Mesenchymal stem cell (in vitro differentiated cells and primary cell): ENCODE measurements at regions not wholly inside any gene's neighbourhood (a gene's known extent, or its start where the extent isn't known, plus 50 kb on each side); places are given as distances from the start of the nearest gene placed in this dataset.

Experiments used
- DNase-seq: peaks from one replicate; pipeline ENCODE4 v3.0.0-alpha.2; 2013
- H2AFZ ChIP-seq: one replicate; pipeline ENCODE4 v1.6.1; 2013; ENCODE audit warnings: low read depth, mild to moderate bottlenecking, control low read depth, inconsistent platforms, low read length, moderate library complexity
- H2AK5ac ChIP-seq: 2 replicates; pipeline ENCODE4 v1.6.1; 2013; ENCODE audit warnings: low read length, moderate library complexity, mild to moderate bottlenecking, inconsistent platforms; ENCODE audit not compliant: severe bottlenecking
- H2BK120ac ChIP-seq: one replicate; pipeline ENCODE4 v1.6.1; 2013; ENCODE audit warnings: low read depth, mild to moderate bottlenecking, inconsistent platforms, low read length, moderate library complexity
- H2BK12ac ChIP-seq, 2 experiments: one replicate each; pipeline ENCODE4 v1.6.1; 2013; ENCODE audit warnings: inconsistent platforms in 2 of 2, low read length in 2 of 2, mild to moderate bottlenecking in 2 of 2, moderate library complexity in 2 of 2, control low read depth in 1 of 2
- H2BK15ac ChIP-seq: one replicate; pipeline ENCODE4 v1.6.1; 2013; ENCODE audit warnings: mild to moderate bottlenecking, low read depth, inconsistent platforms; ENCODE audit not compliant: poor library complexity, severe bottlenecking
- H2BK5ac ChIP-seq: 2 replicates; pipeline ENCODE4 v1.6.1; 2013; ENCODE audit warnings: low read depth, mild to moderate bottlenecking, low read length, control low read depth, inconsistent platforms; ENCODE audit not compliant: poor library complexity, severe bottlenecking
- H3K14ac ChIP-seq, 2 experiments: one replicate each; pipeline ENCODE4 v1.6.1; 2013; ENCODE audit warnings: inconsistent platforms in 2 of 2, low read length in 2 of 2, control low read depth in 1 of 2, mild to moderate bottlenecking in 1 of 2, moderate library complexity in 1 of 2
- H3K18ac ChIP-seq, 2 experiments: one replicate each; pipeline ENCODE4 v1.6.1; 2013; ENCODE audit warnings: inconsistent platforms in 2 of 2, low read length in 2 of 2, control low read depth in 1 of 2, low read depth in 1 of 2, mild to moderate bottlenecking in 1 of 2
- H3K23ac ChIP-seq, 2 experiments: one replicate each; pipeline ENCODE4 v1.6.1; 2013; ENCODE audit warnings: inconsistent platforms in 2 of 2, low read length in 2 of 2, mild to moderate bottlenecking in 2 of 2, moderate library complexity in 2 of 2, control low read depth in 1 of 2
- H3K27ac ChIP-seq: 2 replicates; pipeline ENCODE4 v1.5.1; 2013; ENCODE audit warnings: mild to moderate bottlenecking, moderate library complexity, low read length, control low read depth, inconsistent platforms; ENCODE audit not compliant: poor library complexity, severe bottlenecking
- H3K27me3 ChIP-seq, 2 experiments: 2 replicates each; pipeline versions ENCODE4 v1.6.1 to v1.7.0; 2013; ENCODE audit warnings: low read length in 2 of 2, mild to moderate bottlenecking in 2 of 2, moderate library complexity in 2 of 2, control low read depth in 1 of 2, inconsistent platforms in 1 of 2; ENCODE audit not compliant: control insufficient read depth in 1 of 2, insufficient read depth in 1 of 2
- H3K36me3 ChIP-seq, 2 experiments: 2 replicates each; pipeline versions ENCODE4 v1.6.1 to v1.7.0; 2013; ENCODE audit warnings: low read length in 2 of 2, control low read depth in 1 of 2, inconsistent platforms in 1 of 2, low read depth in 1 of 2, mild to moderate bottlenecking in 1 of 2; ENCODE audit not compliant: insufficient read depth in 2 of 2, control insufficient read depth in 1 of 2
- H3K4ac ChIP-seq, 2 experiments: one replicate each; pipeline ENCODE4 v1.6.1; 2013; ENCODE audit warnings: inconsistent platforms in 2 of 2, low read length in 2 of 2, mild to moderate bottlenecking in 2 of 2, moderate library complexity in 2 of 2, control low read depth in 1 of 2, low read depth in 1 of 2
- H3K4me1 ChIP-seq: 2 replicates; pipeline ENCODE4 v1.6.1; 2013; ENCODE audit warnings: low read depth, low read length, control low read depth; ENCODE audit not compliant: control insufficient read depth, insufficient read depth
- H3K4me2 ChIP-seq: 2 replicates; pipeline ENCODE4 v1.6.1; 2013; ENCODE audit warnings: low read length, mild to moderate bottlenecking, inconsistent platforms; ENCODE audit not compliant: poor library complexity, severe bottlenecking
- H3K4me3 ChIP-seq, 2 experiments: 2 replicates each; pipeline versions ENCODE4 v1.5.1 to v1.7.0; 2013; ENCODE audit warnings: low read length in 2 of 2, mild to moderate bottlenecking in 2 of 2, control low read depth in 1 of 2, low read depth in 1 of 2; ENCODE audit not compliant: insufficient read depth in 1 of 2
- H3K79me1 ChIP-seq: replicated peaks from 2 replicates; pipeline ENCODE4 v1.6.1; 2013; ENCODE audit warnings: mild to moderate bottlenecking, control low read depth, low read length, inconsistent platforms; ENCODE audit not compliant: poor library complexity, severe bottlenecking
- H3K9ac ChIP-seq: 2 replicates; pipeline ENCODE4 v1.7.0; 2013; ENCODE audit warnings: mild to moderate bottlenecking, low read length, moderate library complexity
- H3K9me3 ChIP-seq: 2 replicates; pipeline ENCODE4 v1.7.0; 2013; ENCODE audit warnings: mild to moderate bottlenecking, low read length; ENCODE audit not compliant: control insufficient read depth
- H4K8ac ChIP-seq: one replicate; pipeline ENCODE4 v1.6.1; 2013; ENCODE audit warnings: inconsistent platforms, mild to moderate bottlenecking, low read length, moderate library complexity
- H4K91ac ChIP-seq: one replicate; pipeline ENCODE4 v1.6.1; 2013; ENCODE audit warnings: mild to moderate bottlenecking, low read length, inconsistent platforms
- WGBS: methylation state at CpG from one replicate; pipeline ENCODE4 v1.1.7; 2013; ENCODE audit warnings: mixed read lengths; 5-methylcytosine and 5-hydroxymethylcytosine counted together

GRCh38 chr4:63325140-63325539, 1084.1 kb downstream of the TECRL start:
- Histone ChIP-seq H3K4me3 (no peak overlapping the region), H3K23ac (no peak overlapping the region), H2AK5ac (no peak overlapping the region), H3K27me3 (no peaks in the 10 kb centered on the region), H3K36me3 (no peaks in the 10 kb centered on the region), H4K8ac (no peak overlapping the region), H2BK120ac (no peak overlapping the region), H3K18ac (no peak overlapping the region), H4K91ac (no peak overlapping the region), H3K4me2 (no peak overlapping the region), H3K27ac (no peak overlapping the region), H3K9ac (no peak overlapping the region), H2BK5ac (no peak overlapping the region), H3K4ac (no peak overlapping the region), H3K9me3 (peaks cover 12% of the 10 kb centered on the region), H2AFZ (no peak overlapping the region), H3K4me1 (peaks cover 2% of the 10 kb centered on the region), H2BK12ac (no peak overlapping the region), H3K79me1 (no peaks in the 10 kb centered on the region), H2BK15ac (no peak overlapping the region), H3K14ac (no peak overlapping the region)
- no CpG with 5 or more reads among the region's 1 CpG for WGBS
- DNase-seq = no peak

GRCh38 chr4:63316633-63317032, 1092.6 kb downstream of the TECRL start:
- no peak overlapping the region for H3K27ac ChIP-seq
- no peak overlapping the region for H3K18ac ChIP-seq
- no peak overlapping the region for H3K9ac ChIP-seq
- no peak overlapping the region for H2BK5ac ChIP-seq
- H2AFZ ChIP-seq = no peak overlapping the region
- DNase-seq = no peak
- no peak overlapping the region for H3K23ac ChIP-seq
- no peaks in the 10 kb centered on the region for H3K4me1 ChIP-seq
- H3K9me3 ChIP-seq = no peaks in the 10 kb centered on the region
- no CpG with 5 or more reads among the region's 1 CpG for WGBS
- H3K4ac ChIP-seq = no peak overlapping the region
- H3K27me3 ChIP-seq = no peaks in the 10 kb centered on the region
- no peak overlapping the region for H3K14ac ChIP-seq
- no peak overlapping the region for H2BK120ac ChIP-seq
- no peak overlapping the region for H2BK12ac ChIP-seq
- H4K8ac ChIP-seq = no peak overlapping the region
- no peak overlapping the region for H2AK5ac ChIP-seq
- no peak overlapping the region for H2BK15ac ChIP-seq
- H4K91ac ChIP-seq = no peak overlapping the region
- no peaks in the 10 kb centered on the region for H3K36me3 ChIP-seq
- no peak overlapping the region for H3K4me3 ChIP-seq
- no peak overlapping the region for H3K4me2 ChIP-seq
- H3K79me1 ChIP-seq = no peaks in the 10 kb centered on the region

DNA sequence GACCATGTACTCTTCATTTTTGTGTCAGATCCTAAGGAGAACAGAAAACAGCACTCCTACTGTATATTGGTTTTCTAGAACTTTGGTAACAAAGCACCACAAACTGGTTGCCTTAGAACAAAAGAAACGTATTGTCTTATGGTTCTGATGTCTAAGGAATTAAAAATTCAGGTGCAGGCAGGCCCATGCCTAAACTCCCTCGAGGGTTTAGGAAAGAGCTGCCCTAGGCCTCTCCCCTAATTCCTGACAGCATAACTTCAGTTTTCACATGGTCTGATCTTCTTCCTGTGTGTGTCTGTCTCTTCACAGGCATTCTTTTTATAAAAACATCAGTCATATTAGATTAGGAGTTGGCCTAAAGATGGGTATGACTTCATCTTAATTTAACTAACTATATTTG, 1093.6 kb downstream of the TECRL start:
- H3K14ac ChIP-seq = no peak overlapping the region
- no peaks in the 10 kb centered on the region for H3K36me3 ChIP-seq
- H3K4me1 ChIP-seq = no peaks in the 10 kb centered on the region
- no peaks in the 10 kb centered on the region for H3K9me3 ChIP-seq
- WGBS = 56% methylated on average over 2 of the region's 2 CpGs
- H3K4ac ChIP-seq = no peak overlapping the region
- H2BK12ac ChIP-seq = no peak overlapping the region
- H3K4me3 ChIP-seq = no peak overlapping the region
- no peak overlapping the region for H2BK15ac ChIP-seq
- H3K27me3 ChIP-seq = no peaks in the 10 kb centered on the region
- H3K18ac ChIP-seq = no peak overlapping the region
- H2AK5ac ChIP-seq = no peak overlapping the region
- no peak overlapping the region for H3K23ac ChIP-seq
- no peak overlapping the region for H3K4me2 ChIP-seq
- no peaks in the 10 kb centered on the region for H3K79me1 ChIP-seq
- no peak overlapping the region for H2BK120ac ChIP-seq
- no peak overlapping the region for H2AFZ ChIP-seq
- no peak overlapping the region for H4K8ac ChIP-seq
- H4K91ac ChIP-seq = no peak overlapping the region
- no peak overlapping the region for H3K27ac ChIP-seq
- no peak for DNase-seq
- H2BK5ac ChIP-seq = no peak overlapping the region
- H3K9ac ChIP-seq = no peak overlapping the region

DNA sequence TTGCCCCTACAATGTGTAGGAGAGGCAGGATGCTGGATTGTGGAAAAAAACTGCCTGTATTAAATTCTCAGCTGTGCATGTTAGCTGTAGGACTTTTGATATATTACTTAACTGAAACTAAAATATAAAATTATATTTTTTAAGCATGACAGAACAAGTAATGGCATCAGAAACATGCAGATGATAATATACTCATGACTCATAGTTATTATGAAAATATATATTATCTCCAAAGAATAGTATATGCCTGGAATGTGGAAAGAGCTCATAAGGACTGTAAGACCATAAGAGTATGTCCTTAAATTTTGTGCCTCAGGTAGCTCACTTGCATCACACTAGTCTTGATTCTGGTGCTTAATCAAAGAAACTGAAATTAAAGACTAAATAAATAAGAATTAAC, 1100.6 kb downstream of the TECRL start:
- DNase-seq = no peak
- no peak overlapping the region for H3K4ac ChIP-seq
- no peak overlapping the region for H2BK12ac ChIP-seq
- H3K4me3 ChIP-seq = no peak overlapping the region
- no peak overlapping the region for H3K27ac ChIP-seq
- no peak overlapping the region for H2BK120ac ChIP-seq
- no peak overlapping the region for H3K18ac ChIP-seq
- H3K4me2 ChIP-seq = no peak overlapping the region
- H3K36me3 ChIP-seq = no peaks in the 10 kb centered on the region
- no peaks in the 10 kb centered on the region for H3K9me3 ChIP-seq
- H2BK5ac ChIP-seq = no peak overlapping the region
- H3K9ac ChIP-seq = no peak overlapping the region
- no peak overlapping the region for H3K14ac ChIP-seq
- no peak overlapping the region for H3K23ac ChIP-seq
- H2BK15ac ChIP-seq = no peak overlapping the region
- no peaks in the 10 kb centered on the region for H3K4me1 ChIP-seq
- H2AK5ac ChIP-seq = no peak overlapping the region
- no peak overlapping the region for H4K91ac ChIP-seq
- no peaks in the 10 kb centered on the region for H3K27me3 ChIP-seq
- no peak overlapping the region for H4K8ac ChIP-seq
- no peak overlapping the region for H2AFZ ChIP-seq
- H3K79me1 ChIP-seq = no peaks in the 10 kb centered on the region
